Transverse colon (tissue), 3 donors: ENCODE measurements at regions not wholly inside any gene's neighbourhood (a gene's known extent, or its start where the extent isn't known, plus 50 kb on each side); places are given as distances from the start of the nearest gene placed in this dataset.

ENCODE experiments used
- CTCF ChIP-seq, 5 experiments: fragments of 200-600 bp in 3 of 5; fragments of 450-650 bp in 2 of 5; sonication (generic) in 3 of 5; IDR thresholded peaks; 1 replicate in 2 of 5; 2 replicates in 3 of 5; pipeline ENCODE4 v1.5.1; 2016 to 2017; ENCODE audit warnings: antibody characterized with exemption in 5 of 5, inconsistent platforms in 3 of 5, mild to moderate bottlenecking in 2 of 5, moderate library complexity in 1 of 5
- EP300 ChIP-seq: sonication (generic); formaldehyde crosslinking; IDR thresholded peaks from one replicate; pipeline ENCODE4 v1.6.1; 2017; ENCODE audit warnings: antibody characterized with exemption, low read depth
- POLR2A ChIP-seq: fragments of 450-650 bp; IDR thresholded peaks from one replicate; pipeline ENCODE4 v1.6.1; 2016; ENCODE audit warnings: antibody characterized with exemption, mild to moderate bottlenecking, moderate library complexity

- TF ChIP-seq POLR2A (no peak), EP300 (no peak), CTCF (IDR thresholded peaks at IDR 0.05) (no peak)
These were observed 123.8 kb downstream of the WT1 start for GRCh38 chr11:32311346-32312065.
